NB4 (cell line): ENCODE measurements at regions not wholly inside any gene's neighbourhood (a gene's known extent, or its start where the extent isn't known, plus 50 kb on each side); places are given as distances from the start of the nearest gene placed in this dataset.

Source experiments
- DNase-seq: peaks from one replicate; pipeline ENCODE4 v3.0.0; 2010; ENCODE audit warnings: low read depth
- H3K4me3 ChIP-seq: one replicate; pipeline ENCODE4 v1.5.1; 2011; ENCODE audit warnings: mild to moderate bottlenecking, low read depth, low read length, moderate library complexity
- CTCF ChIP-seq: IDR thresholded peaks from one replicate; pipeline ENCODE4 v1.5.1; 2012; ENCODE audit warnings: low read depth, low read length
- MAX ChIP-seq: IDR thresholded peaks from 2 replicates; pipeline ENCODE4 v1.6.1; 2011; ENCODE audit warnings: low read depth, low read length
- MYC ChIP-seq: IDR thresholded peaks from 2 replicates; pipeline ENCODE4 v1.6.1; 2011; ENCODE audit warnings: low read depth, low read length
- POLR2A ChIP-seq: IDR thresholded peaks from 2 replicates; pipeline ENCODE4 v1.6.1; 2011; ENCODE audit warnings: mild to moderate bottlenecking; ENCODE audit not compliant: insufficient read length; ENCODE audit errors: extremely low read depth

- H3K4me3 ChIP-seq, result no peak overlapping the region
- no peak for DNase-seq
- TF ChIP-seq CTCF (no peak), MYC (no peak)
These were observed 449.2 kb downstream of the IPMK start for GRCh38 chr10:57818522-57818921.

GRCh38 chr10:57817741-57818140, 450.0 kb downstream of the IPMK start:
- TF ChIP-seq MYC (no peak), CTCF (no peak), MAX (no peak), POLR2A (no peak)
- DNase-seq, result no peak
- no peak overlapping the region for H3K4me3 ChIP-seq

- DNase-seq, result no peak
- H3K4me3 ChIP-seq, result no peak overlapping the region
- no peak for TF ChIP-seq MAX
- TF ChIP-seq POLR2A, result no peak
- no peak for TF ChIP-seq MYC
- no peak for TF ChIP-seq CTCF
These were observed 451.7 kb downstream of the IPMK start for GRCh38 chr10:57815949-57816348.

GRCh38 chr10:57809961-57810360, 457.7 kb downstream of the IPMK start:
- TF ChIP-seq POLR2A, result no peak
- no peak for TF ChIP-seq MAX
- no peak for TF ChIP-seq MYC
- no peak for TF ChIP-seq CTCF
- DNase-seq, result no peak
- no peak overlapping the region for H3K4me3 ChIP-seq

- no peak overlapping the region for H3K4me3 ChIP-seq
- TF ChIP-seq MAX (no peak), MYC (no peak), CTCF (no peak), POLR2A (no peak)
- no peak for DNase-seq
These were observed 459.8 kb downstream of the IPMK start for GRCh38 chr10:57807906-57808305.

- DNase-seq, result no peak
- H3K4me3 ChIP-seq, result no peak overlapping the region
- no peak for TF ChIP-seq MAX
- no peak for TF ChIP-seq POLR2A
These were observed 461.0 kb downstream of the IPMK start for GRCh38 chr10:57806675-57807074.
